Stimulated activated effector memory CD8-positive, alpha-beta T cell treated with anti-CD3 and anti-CD28 coated beads, Interleukin-12 subunit alpha, Interleukin-12 subunit beta, amount 100 ng/mL, for 72 hours (primary cell): ENCODE measurements at regions not wholly inside any gene's neighbourhood (a gene's known extent, or its start where the extent isn't known, plus 50 kb on each side); places are given as distances from the start of the nearest gene placed in this dataset.

Experiments used
- ATAC-seq: fragments of 150-1000 bp; cut with Tn5 transposase; 2 replicates; pipeline ENCODE4 v1.10.0; 2021
- DNase-seq, 2 donors: peaks; one replicate each; pipeline ENCODE4 v3.0.0; 2021 to 2022; ENCODE audit warnings: low spot score in 2 of 2
- H3K27ac Mint-ChIP-seq: one replicate; pipeline ENCODE4 v1.8.0; 2022; ENCODE audit warnings: mild to moderate bottlenecking, mixed read lengths
- H3K36me3 Mint-ChIP-seq: one replicate; pipeline ENCODE4 v1.8.0; 2022; ENCODE audit warnings: mild to moderate bottlenecking, mixed read lengths
- H3K4me1 Mint-ChIP-seq: one replicate; pipeline ENCODE4 v1.8.0; 2022; ENCODE audit warnings: mixed read lengths
- H3K4me3 Mint-ChIP-seq: one replicate; pipeline ENCODE4 v1.8.0; 2022; ENCODE audit warnings: mild to moderate bottlenecking, mixed read lengths
- H3K9me3 Mint-ChIP-seq: one replicate; pipeline ENCODE4 v1.8.0; 2022; ENCODE audit warnings: mixed read lengths

GRCh38 chr2:200044453-200044852, 89.1 kb downstream of the MAIP1 start:
- DNase-seq (no peak), ATAC-seq (no peak)
- peaks cover 9% of the 10 kb centered on the region for H3K9me3 Mint-ChIP-seq
- H3K4me1 Mint-ChIP-seq: no peaks in the 10 kb centered on the region
- no peaks in the 10 kb centered on the region for H3K36me3 Mint-ChIP-seq
- no peak overlapping the region for H3K27ac Mint-ChIP-seq
- no peak overlapping the region for H3K4me3 Mint-ChIP-seq

- Mint-ChIP-seq H3K9me3 (peaks cover 9% of the 10 kb centered on the region), H3K4me1 (no peaks in the 10 kb centered on the region), H3K36me3 (no peaks in the 10 kb centered on the region), H3K27ac (no peak overlapping the region), H3K4me3 (no peak overlapping the region)
- ATAC-seq (no peak), DNase-seq (no peak)
Observed at GRCh38 chr2:200048421-200048820, 93.0 kb downstream of the MAIP1 start.

- DNase-seq (no peak), ATAC-seq (no peak)
- Mint-ChIP-seq H3K36me3 (no peaks in the 10 kb centered on the region), H3K4me1 (no peaks in the 10 kb centered on the region), H3K9me3 (peaks cover 9% of the 10 kb centered on the region), H3K27ac (no peak overlapping the region), H3K4me3 (no peak overlapping the region)
Observed at GRCh38 chr2:200049086-200049485, 93.7 kb downstream of the MAIP1 start.

GRCh38 chr2:200050921-200051610, 95.7 kb downstream of the MAIP1 start:
- no peaks in the 10 kb centered on the region for H3K36me3 Mint-ChIP-seq
- no peak overlapping the region for H3K4me3 Mint-ChIP-seq
- H3K9me3 Mint-ChIP-seq: peaks cover 3% of the 10 kb centered on the region
- no peak for ATAC-seq
- H3K27ac Mint-ChIP-seq: no peak overlapping the region
- DNase-seq: no peak
- peaks cover 2% of the 10 kb centered on the region for H3K4me1 Mint-ChIP-seq

- no peak overlapping the region for H3K27ac Mint-ChIP-seq
- H3K4me3 Mint-ChIP-seq: no peak overlapping the region
- no peak for ATAC-seq
- no peaks in the 10 kb centered on the region for H3K36me3 Mint-ChIP-seq
- DNase-seq: no peak
- H3K4me1 Mint-ChIP-seq: peaks cover 4% of the 10 kb centered on the region
- H3K9me3 Mint-ChIP-seq: peaks cover 3% of the 10 kb centered on the region
Observed at GRCh38 chr2:200051611-200051945, 96.2 kb downstream of the MAIP1 start.

- no peak overlapping the region for H3K27ac Mint-ChIP-seq
- no peak for ATAC-seq
- no peak for DNase-seq
- no peaks in the 10 kb centered on the region for H3K36me3 Mint-ChIP-seq
- H3K4me3 Mint-ChIP-seq: no peak overlapping the region
- H3K4me1 Mint-ChIP-seq: peaks cover 4% of the 10 kb centered on the region
- peaks cover 3% of the 10 kb centered on the region for H3K9me3 Mint-ChIP-seq
Observed at GRCh38 chr2:200052627-200053026, 97.2 kb downstream of the MAIP1 start.

- Mint-ChIP-seq H3K27ac (no peak overlapping the region), H3K9me3 (peaks cover 3% of the 10 kb centered on the region), H3K4me1 (peaks cover 4% of the 10 kb centered on the region), H3K36me3 (no peaks in the 10 kb centered on the region), H3K4me3 (no peak overlapping the region)
- ATAC-seq (peak; percentile 19), DNase-seq (no peak)
Observed at GRCh38 chr2:200054681-200055468, 99.5 kb downstream of the MAIP1 start.

- Mint-ChIP-seq H3K4me1 (peaks cover 4% of the 10 kb centered on the region), H3K4me3 (no peak overlapping the region), H3K9me3 (peaks cover 3% of the 10 kb centered on the region), H3K36me3 (no peaks in the 10 kb centered on the region), H3K27ac (no peak overlapping the region)
- DNase-seq: no peak
- no peak for ATAC-seq
Observed at GRCh38 chr2:200056105-200056504, 100.7 kb downstream of the MAIP1 start.

- ATAC-seq (peak; percentile 24), DNase-seq (no peak)
- Mint-ChIP-seq H3K27ac (no peak overlapping the region), H3K4me3 (no peak overlapping the region), H3K4me1 (no peaks in the 10 kb centered on the region), H3K36me3 (no peaks in the 10 kb centered on the region), H3K9me3 (no peaks in the 10 kb centered on the region)
Observed at GRCh38 chr2:200063155-200063554, 107.8 kb downstream of the MAIP1 start.

- H3K27ac Mint-ChIP-seq: no peak overlapping the region
- no peaks in the 10 kb centered on the region for H3K36me3 Mint-ChIP-seq
- ATAC-seq (no peak), DNase-seq (no peak)
- no peak overlapping the region for H3K4me3 Mint-ChIP-seq
- no peaks in the 10 kb centered on the region for H3K4me1 Mint-ChIP-seq
- no peaks in the 10 kb centered on the region for H3K9me3 Mint-ChIP-seq
Observed at GRCh38 chr2:200064879-200065278, 109.5 kb downstream of the MAIP1 start.

GRCh38 chr2:200065477-200065876, 110.1 kb downstream of the MAIP1 start:
- H3K27ac Mint-ChIP-seq: no peak overlapping the region

GRCh38 chr2:200066417-200066816, 111.0 kb downstream of the MAIP1 start:
- H3K36me3 Mint-ChIP-seq: no peaks in the 10 kb centered on the region
- ATAC-seq (no peak), DNase-seq (no peak)
- H3K27ac Mint-ChIP-seq: no peak overlapping the region
- no peaks in the 10 kb centered on the region for H3K4me1 Mint-ChIP-seq
- H3K9me3 Mint-ChIP-seq: peaks cover 2% of the 10 kb centered on the region
- H3K4me3 Mint-ChIP-seq: no peak overlapping the region

More at GRCh38 chr2:200065477-200065876, 110.1 kb downstream of the MAIP1 start:
- Mint-ChIP-seq H3K4me3 (no peak overlapping the region), H3K9me3 (no peaks in the 10 kb centered on the region), H3K4me1 (no peaks in the 10 kb centered on the region), H3K36me3 (no peaks in the 10 kb centered on the region)
- DNase-seq: no peak
- ATAC-seq: no peak

GRCh38 chr2:200068642-200069041, 113.3 kb downstream of the MAIP1 start:
- H3K27ac Mint-ChIP-seq: no peak overlapping the region
- H3K4me3 Mint-ChIP-seq: no peak overlapping the region
- H3K9me3 Mint-ChIP-seq: peaks cover 11% of the 10 kb centered on the region
- H3K36me3 Mint-ChIP-seq: no peaks in the 10 kb centered on the region
- no peak for DNase-seq
- no peak for ATAC-seq
- no peaks in the 10 kb centered on the region for H3K4me1 Mint-ChIP-seq

GRCh38 chr2:200077210-200077650, 121.8 kb downstream of the MAIP1 start:
- H3K4me3 Mint-ChIP-seq: no peak overlapping the region
- DNase-seq (no peak), ATAC-seq (no peak)
- no peak overlapping the region for H3K27ac Mint-ChIP-seq
- peaks cover under 1% of the 10 kb centered on the region for H3K9me3 Mint-ChIP-seq
- no peaks in the 10 kb centered on the region for H3K36me3 Mint-ChIP-seq
- H3K4me1 Mint-ChIP-seq: no peaks in the 10 kb centered on the region

GRCh38 chr2:200077838-200078237, 122.5 kb downstream of the MAIP1 start:
- ATAC-seq (no peak), DNase-seq (no peak)
- Mint-ChIP-seq H3K4me3 (no peak overlapping the region), H3K27ac (no peak overlapping the region), H3K36me3 (no peaks in the 10 kb centered on the region), H3K9me3 (no peaks in the 10 kb centered on the region), H3K4me1 (no peaks in the 10 kb centered on the region)

GRCh38 chr2:200079356-200079755, 124.0 kb downstream of the MAIP1 start:
- Mint-ChIP-seq H3K9me3 (no peaks in the 10 kb centered on the region), H3K36me3 (no peaks in the 10 kb centered on the region)
- no peak for ATAC-seq

More at GRCh38 chr2:200079356-200079755, 124.0 kb downstream of the MAIP1 start:
- H3K4me1 Mint-ChIP-seq: no peaks in the 10 kb centered on the region
- DNase-seq: no peak
- H3K27ac Mint-ChIP-seq: no peak overlapping the region
- H3K4me3 Mint-ChIP-seq: no peak overlapping the region
